ENCODE measurements at regions not wholly inside any gene's neighbourhood (a gene's known extent, or its start where the extent isn't known, plus 50 kb on each side); places are given as distances from the start of the nearest gene placed in this dataset.

DNA sequence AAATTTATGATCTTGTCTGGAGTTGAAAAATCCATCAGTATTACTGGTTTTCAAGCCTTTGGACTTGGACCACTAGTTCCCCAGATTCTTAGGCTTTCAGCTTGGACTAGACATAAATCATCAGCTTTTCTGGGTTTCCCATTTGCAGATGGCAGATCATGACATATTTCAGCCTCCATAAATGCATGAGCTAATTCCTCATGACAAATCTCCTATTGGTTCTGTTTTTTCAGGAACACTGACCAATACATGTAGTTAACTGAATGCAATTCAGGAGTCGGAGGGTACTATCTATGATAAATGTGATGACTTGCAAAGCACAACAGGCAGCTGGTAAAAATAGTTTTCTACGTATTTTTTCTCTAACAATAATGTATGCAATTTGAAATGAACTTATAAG, 635.6 kb downstream of the TRAM1L1 start:
- TF ChIP-seq, protein P1, sequence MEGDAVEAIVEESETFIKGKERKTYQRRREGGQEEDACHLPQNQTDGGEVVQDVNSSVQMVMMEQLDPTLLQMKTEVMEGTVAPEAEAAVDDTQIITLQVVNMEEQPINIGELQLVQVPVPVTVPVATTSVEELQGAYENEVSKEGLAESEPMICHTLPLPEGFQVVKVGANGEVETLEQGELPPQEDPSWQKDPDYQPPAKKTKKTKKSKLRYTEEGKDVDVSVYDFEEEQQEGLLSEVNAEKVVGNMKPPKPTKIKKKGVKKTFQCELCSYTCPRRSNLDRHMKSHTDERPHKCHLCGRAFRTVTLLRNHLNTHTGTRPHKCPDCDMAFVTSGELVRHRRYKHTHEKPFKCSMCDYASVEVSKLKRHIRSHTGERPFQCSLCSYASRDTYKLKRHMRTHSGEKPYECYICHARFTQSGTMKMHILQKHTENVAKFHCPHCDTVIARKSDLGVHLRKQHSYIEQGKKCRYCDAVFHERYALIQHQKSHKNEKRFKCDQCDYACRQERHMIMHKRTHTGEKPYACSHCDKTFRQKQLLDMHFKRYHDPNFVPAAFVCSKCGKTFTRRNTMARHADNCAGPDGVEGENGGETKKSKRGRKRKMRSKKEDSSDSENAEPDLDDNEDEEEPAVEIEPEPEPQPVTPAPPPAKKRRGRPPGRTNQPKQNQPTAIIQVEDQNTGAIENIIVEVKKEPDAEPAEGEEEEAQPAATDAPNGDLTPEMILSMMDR (conservative IDR thresholded peaks at IDR 0.05; ENCODE audit: low read depth, low read length) = no peak

DNA sequence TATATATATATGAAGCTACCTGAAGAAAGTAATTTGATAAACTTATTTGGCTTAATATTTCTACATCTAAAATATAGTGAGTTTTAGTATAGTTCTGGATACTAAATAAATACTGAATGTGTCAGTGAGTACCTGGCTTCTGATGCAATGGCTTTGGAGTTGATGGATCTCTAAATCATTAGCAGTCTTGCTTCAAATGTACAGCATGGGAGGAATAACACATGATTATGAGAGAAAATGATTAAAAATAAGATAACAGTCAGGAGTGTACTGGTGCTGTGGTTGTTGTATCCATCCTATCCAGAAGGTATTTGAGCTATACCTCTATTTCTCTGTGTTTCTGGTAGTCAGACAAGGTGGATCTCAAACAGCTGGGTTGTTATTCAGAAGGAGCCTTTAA, 641.3 kb downstream of the TRAM1L1 start:
- no peak for DNase-seq (ENCODE audit: low read depth)
- TF ChIP-seq, protein P1 (conservative IDR thresholded peaks at IDR 0.05; ENCODE audit: low read depth, low read length) = no peak
- no peak overlapping the region for H3K4me3 ChIP-seq (ENCODE audit: low read length)

More for the DNA sequence above, 635.6 kb downstream of the TRAM1L1 start:
- H3K4me3 ChIP-seq (ENCODE audit: low read length) = no peak overlapping the region
- DNase-seq (ENCODE audit: low read depth) = no peak

DNA sequence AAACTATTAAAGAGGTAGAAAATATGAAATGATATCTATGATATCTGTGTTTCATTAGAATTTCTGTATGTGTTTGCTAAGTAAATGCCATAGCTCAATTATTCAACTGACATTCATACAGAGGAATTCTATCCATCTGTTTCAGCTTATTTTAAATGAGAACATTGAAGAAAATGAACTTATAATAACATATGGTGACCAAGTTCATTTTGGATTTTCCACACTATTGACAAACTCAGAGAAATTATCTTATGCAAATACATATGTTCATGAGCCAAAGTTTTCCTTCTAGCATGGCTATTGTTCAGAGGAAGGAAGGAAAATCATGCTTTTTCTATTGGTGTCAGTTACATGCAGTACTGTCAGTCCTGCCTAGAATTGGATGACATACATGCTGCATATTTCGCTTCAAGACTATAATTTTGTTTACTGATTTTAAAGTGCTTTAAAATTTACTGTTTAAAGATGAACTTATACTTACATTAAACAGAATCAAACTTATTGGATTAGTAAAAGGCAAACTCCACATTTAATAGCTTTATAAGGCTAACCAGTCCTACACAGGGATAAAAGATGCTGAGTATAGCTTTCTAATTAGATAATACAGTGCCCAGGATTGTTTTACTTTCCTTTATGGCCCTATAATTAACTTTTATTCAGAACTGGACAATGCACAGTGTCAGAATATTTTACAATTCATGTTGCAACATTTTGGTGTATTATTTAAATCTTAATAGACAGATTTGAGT, 646.2 kb downstream of the TRAM1L1 start:
- no peak overlapping the region for H3K4me3 ChIP-seq (ENCODE audit: low read length)
- TF ChIP-seq, protein P1 (conservative IDR thresholded peaks at IDR 0.05; ENCODE audit: low read depth, low read length) = no peak
- DNase-seq (ENCODE audit: low read depth) = no peak

DNA sequence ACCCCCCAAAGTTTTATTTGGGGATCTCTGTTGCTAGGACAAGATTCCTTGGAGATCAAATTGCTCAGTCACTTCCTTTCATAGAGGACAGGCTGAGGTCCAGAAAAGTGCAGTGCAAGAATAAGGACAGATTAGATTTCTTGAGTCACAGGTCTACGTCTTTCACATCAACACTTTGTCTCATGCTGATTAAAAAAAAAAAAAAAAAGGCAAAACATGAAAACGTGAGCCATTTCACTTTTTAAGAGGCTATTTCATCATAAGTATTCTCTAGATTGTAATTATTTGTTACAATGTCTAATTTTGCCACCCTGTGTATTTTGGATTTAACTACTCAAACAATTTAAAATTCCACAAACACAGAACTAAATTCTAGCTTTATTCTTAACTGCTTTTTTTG, 647.0 kb downstream of the TRAM1L1 start:
- DNase-seq (ENCODE audit: low read depth) = no peak
- no peak overlapping the region for H3K4me3 ChIP-seq (ENCODE audit: low read length)
- TF ChIP-seq, protein P1 (conservative IDR thresholded peaks at IDR 0.05; ENCODE audit: low read depth, low read length) = no peak

DNA sequence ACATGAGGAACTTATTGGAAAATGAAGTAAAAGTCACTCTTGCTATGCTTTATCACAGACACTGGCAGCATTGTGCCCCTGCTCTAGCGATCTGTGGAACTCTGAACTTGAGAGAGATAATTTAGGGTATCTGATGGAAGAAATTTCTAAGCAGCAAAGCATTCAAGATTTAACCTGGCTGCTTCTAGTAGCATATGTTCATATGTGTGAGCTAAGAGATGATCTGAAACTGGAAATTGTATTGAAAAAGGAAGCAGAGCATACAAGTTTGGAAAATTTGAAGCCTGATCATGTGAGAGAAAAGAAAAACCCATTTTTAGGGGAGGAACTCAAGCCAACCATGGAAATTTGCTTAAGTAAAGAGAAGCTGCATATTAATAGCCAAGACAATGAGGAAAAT, 657.7 kb downstream of the TRAM1L1 start:
- H3K4me3 ChIP-seq (ENCODE audit: low read length) = no peak overlapping the region
- TF ChIP-seq, protein P1 (conservative IDR thresholded peaks at IDR 0.05; ENCODE audit: low read depth, low read length) = no peak
- no peak for DNase-seq (ENCODE audit: low read depth)

DNA sequence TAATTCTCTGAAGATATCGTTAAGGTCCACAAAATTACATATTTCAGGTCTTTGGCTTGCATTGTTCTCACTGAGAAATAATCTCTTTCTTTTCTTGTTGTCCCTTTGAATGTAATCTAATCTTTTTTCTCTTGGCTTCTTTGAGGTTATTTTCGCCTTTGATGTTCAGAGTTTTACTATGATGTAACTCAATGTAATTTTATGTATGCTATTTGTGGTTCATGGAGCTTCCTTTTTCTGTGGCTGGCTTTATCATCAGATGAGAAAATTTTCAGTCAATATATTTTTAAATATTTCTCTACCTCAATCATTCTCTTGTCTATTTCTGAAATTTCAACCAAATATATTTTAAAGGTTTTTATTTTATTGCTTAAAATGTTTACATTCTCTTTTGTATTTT, 672.2 kb downstream of the TRAM1L1 start:
- TF ChIP-seq, protein P1 (conservative IDR thresholded peaks at IDR 0.05; ENCODE audit: low read depth, low read length) = no peak
- H3K4me3 ChIP-seq (ENCODE audit: low read length) = no peak overlapping the region
- no peak for DNase-seq (ENCODE audit: low read depth)

DNA sequence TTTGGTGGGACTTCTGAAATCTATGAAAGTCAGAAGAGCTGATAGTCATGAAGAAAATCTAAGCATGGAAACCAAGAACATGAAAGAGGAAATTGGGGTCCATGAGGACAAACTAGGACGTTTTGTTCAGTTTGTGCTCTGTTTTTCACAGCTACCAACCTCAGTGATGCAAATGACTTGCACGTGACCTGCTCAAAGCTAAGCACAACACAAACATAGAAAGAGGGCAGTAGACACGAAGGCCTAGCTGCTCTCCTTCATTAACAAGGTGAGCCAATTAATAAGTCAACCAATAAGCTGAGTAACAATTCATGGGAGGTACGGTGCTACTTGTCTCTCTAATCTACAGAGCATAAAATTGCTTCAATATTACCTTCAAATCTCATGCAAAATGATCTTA, 684.1 kb downstream of the TRAM1L1 start:
- TF ChIP-seq, protein P1 (conservative IDR thresholded peaks at IDR 0.05; ENCODE audit: low read depth, low read length) = no peak
- DNase-seq (ENCODE audit: low read depth) = no peak

More for the DNA sequence above, 684.1 kb downstream of the TRAM1L1 start:
- H3K4me3 ChIP-seq (ENCODE audit: low read length) = no peak overlapping the region

Data from retinal pigment epithelial cell (primary cell).